ENCODE measurements at regions not wholly inside any gene's neighbourhood (a gene's known extent, or its start where the extent isn't known, plus 50 kb on each side); places are given as distances from the start of the nearest gene placed in this dataset.

DNA sequence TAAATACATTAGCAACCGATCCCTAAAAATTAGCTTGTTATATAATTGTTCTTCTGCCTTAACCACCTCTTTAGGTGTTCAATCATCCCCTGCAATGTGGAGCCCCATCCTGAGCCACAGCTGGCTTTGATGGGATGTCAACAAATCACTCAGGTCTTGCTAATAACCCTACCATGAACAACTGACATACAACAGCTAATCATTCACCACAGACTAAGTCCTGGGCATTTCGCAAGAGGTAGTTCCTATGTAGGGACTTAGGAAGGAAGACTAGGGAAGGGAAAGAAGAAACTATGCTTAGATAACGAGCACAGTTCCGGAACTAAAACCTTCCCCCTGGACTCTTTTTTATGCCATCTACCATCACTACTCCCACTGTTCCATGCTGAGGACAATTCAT lies 63.6 kb upstream of the PTCHD1 start:
- no peaks in the 10 kb centered on the region for H3K9me3 ChIP-seq (ENCODE audit: control insufficient read depth in 1 of 2, insufficient read depth in 1 of 2, low read depth in 1 of 2, low read length in 2 of 2)
- H3K4me3 ChIP-seq (replicated peaks in 1 of 2; ENCODE audit: low read depth in 1 of 2, low read length in 2 of 2) = no peak overlapping the region
- no peaks in the 10 kb centered on the region for H4K20me1 ChIP-seq (ENCODE audit: insufficient read depth)
- H3K79me2 ChIP-seq (ENCODE audit: insufficient read depth, low read length) = no peaks in the 10 kb centered on the region
- no peak overlapping the region for H3K4me2 ChIP-seq (ENCODE audit: low read length)
- no peaks in the 10 kb centered on the region for H3K36me3 ChIP-seq (ENCODE audit: control insufficient read depth in 1 of 2, insufficient read depth in 2 of 2, low read length in 2 of 2)
- intact Hi-C loops (cut with micrococcal nuclease) = no loop called here
- no peak overlapping the region for H3K9ac ChIP-seq (ENCODE audit: low read length)
- CTCF ChIA-PET = no interaction called here
- BruUV-seq (replicated peaks) = no TSS peak
- ATAC-seq (no peak), DNase-seq (ENCODE audit: low read depth, low spot score) (no peak)
- RAD21 ChIA-PET (ENCODE audit: low non-redundant PET in 1 of 2, low total read pairs in 2 of 2, uncharacterized antibody in 2 of 2, unreplicated experiment in 2 of 2) = no interaction called here
- H3K27ac ChIP-seq (ENCODE audit: low read depth, low read length) = no peak overlapping the region
- no peaks in the 10 kb centered on the region for H3K27me3 ChIP-seq (ENCODE audit: insufficient read depth, low read length)
- H2AFZ ChIP-seq (ENCODE audit: low read depth, low read length, poor library complexity, severe bottlenecking) = no peak overlapping the region
- no peaks in the 10 kb centered on the region for H3K4me1 ChIP-seq (ENCODE audit: control insufficient read depth in 1 of 2, insufficient read depth in 2 of 2, low read length in 2 of 2)
- POLR2A ChIA-PET = no interaction called here
- H3K9me2 ChIP-seq (ENCODE audit: insufficient read depth) = no peaks in the 10 kb centered on the region
- TF ChIP-seq RAD21 (IDR thresholded peaks at IDR 0.05; ENCODE audit: low read depth) (no peak), EZH2 (IDR thresholded peaks at IDR 0.05) (no peak), FOSL1 (IDR thresholded peaks at IDR 0.05; ENCODE audit: low read depth) (no peak), SIN3A (IDR thresholded peaks at IDR 0.05; ENCODE audit: low read depth) (no peak), YY1 (IDR thresholded peaks at IDR 0.05; ENCODE audit: extremely low read depth, insufficient replicate concordance, low read depth, low read length) (no peak), CTCF (IDR thresholded peaks at IDR 0.05 in 2 of 3, conservative IDR thresholded peaks at IDR 0.05 in 1 of 3; ENCODE audit: borderline replicate concordance in 1 of 3, insufficient read depth in 1 of 3, low read depth in 2 of 3, low read length in 2 of 3) (no peak)

GRCh38 chrX:23276475-23276874 lies 58.2 kb upstream of the PTCHD1 start:
- Histone ChIP-seq H3K4me3 (replicated peaks in 1 of 2; ENCODE audit: low read depth in 1 of 2, low read length in 2 of 2) (no peak overlapping the region), H3K9ac (ENCODE audit: low read length) (no peak overlapping the region), H3K36me3 (ENCODE audit: control insufficient read depth in 1 of 2, insufficient read depth in 2 of 2, low read length in 2 of 2) (no peaks in the 10 kb centered on the region), H2AFZ (ENCODE audit: low read depth, low read length, poor library complexity, severe bottlenecking) (no peak overlapping the region), H3K4me2 (ENCODE audit: low read length) (no peak overlapping the region), H3K27me3 (ENCODE audit: insufficient read depth, low read length) (no peaks in the 10 kb centered on the region), H3K27ac (ENCODE audit: low read depth, low read length) (no peak overlapping the region), H4K20me1 (ENCODE audit: insufficient read depth) (no peaks in the 10 kb centered on the region), H3K4me1 (ENCODE audit: control insufficient read depth in 1 of 2, insufficient read depth in 2 of 2, low read length in 2 of 2) (no peaks in the 10 kb centered on the region), H3K9me2 (ENCODE audit: insufficient read depth) (no peaks in the 10 kb centered on the region), H3K9me3 (ENCODE audit: control insufficient read depth in 1 of 2, insufficient read depth in 1 of 2, low read depth in 1 of 2, low read length in 2 of 2) (no peaks in the 10 kb centered on the region), H3K79me2 (ENCODE audit: insufficient read depth, low read length) (no peaks in the 10 kb centered on the region)
- ChIA-PET RAD21 (ENCODE audit: low non-redundant PET in 1 of 2, low total read pairs in 2 of 2, uncharacterized antibody in 2 of 2, unreplicated experiment in 2 of 2) (no interaction called here), CTCF (no interaction called here), POLR2A (no interaction called here)
- no peak for TF ChIP-seq TCF7L2 (IDR thresholded peaks at IDR 0.05; ENCODE audit: borderline replicate concordance, extremely low read depth, insufficient read depth, insufficient read length)
- TF ChIP-seq ATF3 (IDR thresholded peaks at IDR 0.05) = no peak
- TF ChIP-seq MAX (IDR thresholded peaks at IDR 0.05) = no peak
- no peak for DNase-seq (ENCODE audit: low read depth, low spot score)
- intact Hi-C loops (cut with micrococcal nuclease) = no loop called here
- no TSS peak for BruUV-seq (replicated peaks)
- ATAC-seq = no peak
